Activated B cell treated with CpG ODN at 0.5 μM for 24 hours (primary cell): ENCODE measurements at regions not wholly inside any gene's neighbourhood (a gene's known extent, or its start where the extent isn't known, plus 50 kb on each side); places are given as distances from the start of the nearest gene placed in this dataset.

Experiments
- ATAC-seq: fragments of 200-7000 bp; cut with Tn5 transposase; one replicate; pipeline ENCODE4 v1.10.0; 2021; ENCODE audit warnings: low read depth, mild to moderate bottlenecking, moderate library complexity
- CTCF ChIA-PET: fragments of 350-600 bp; sonication (Branson Sonifier 250); formaldehyde crosslinking; loops from one replicate; lab custom pipeline; 2021; ENCODE audit warnings: antibody characterized with exemption; lab: Charles Lee
- POLR2A ChIA-PET: fragments of 350-600 bp; sonication (Branson Sonifier 250); formaldehyde crosslinking; loops from one replicate; lab custom pipeline; 2021; ENCODE audit warnings: antibody characterized with exemption; lab: Charles Lee
- DNase-seq: peaks from one replicate; pipeline ENCODE4 v3.0.0; 2022
- H3K27ac Mint-ChIP-seq: one replicate; pipeline ENCODE4 v1.8.0; 2020; ENCODE audit warnings: mixed read lengths
- H3K27me3 Mint-ChIP-seq: one replicate; pipeline ENCODE4 v1.8.0; 2021; ENCODE audit warnings: mixed read lengths
- H3K36me3 Mint-ChIP-seq: one replicate; pipeline ENCODE4 v1.8.0; 2021; ENCODE audit warnings: low read depth, mixed read lengths
- H3K4me1 Mint-ChIP-seq: one replicate; pipeline ENCODE4 v1.8.0; 2021; ENCODE audit warnings: mixed read lengths
- H3K4me3 Mint-ChIP-seq: one replicate; pipeline ENCODE4 v1.8.0; 2020; ENCODE audit warnings: mild to moderate bottlenecking, mixed read lengths
- H3K9me3 Mint-ChIP-seq: one replicate; pipeline ENCODE4 v1.8.0; 2020; ENCODE audit warnings: mixed read lengths
- intact Hi-C: fragments of 100-400 bp; cut with micrococcal nuclease; formaldehyde crosslinking; loops from one replicate; pipeline ENCODE4 v1.15.1; 2024
- TF ChIP-seq, protein P1 (sequence below): fragments of 200-600 bp; IDR thresholded peaks from one replicate; pipeline ENCODE4 v1.8.0; 2022; ENCODE audit warnings: antibody characterized with exemption, mild to moderate bottlenecking

DNA sequence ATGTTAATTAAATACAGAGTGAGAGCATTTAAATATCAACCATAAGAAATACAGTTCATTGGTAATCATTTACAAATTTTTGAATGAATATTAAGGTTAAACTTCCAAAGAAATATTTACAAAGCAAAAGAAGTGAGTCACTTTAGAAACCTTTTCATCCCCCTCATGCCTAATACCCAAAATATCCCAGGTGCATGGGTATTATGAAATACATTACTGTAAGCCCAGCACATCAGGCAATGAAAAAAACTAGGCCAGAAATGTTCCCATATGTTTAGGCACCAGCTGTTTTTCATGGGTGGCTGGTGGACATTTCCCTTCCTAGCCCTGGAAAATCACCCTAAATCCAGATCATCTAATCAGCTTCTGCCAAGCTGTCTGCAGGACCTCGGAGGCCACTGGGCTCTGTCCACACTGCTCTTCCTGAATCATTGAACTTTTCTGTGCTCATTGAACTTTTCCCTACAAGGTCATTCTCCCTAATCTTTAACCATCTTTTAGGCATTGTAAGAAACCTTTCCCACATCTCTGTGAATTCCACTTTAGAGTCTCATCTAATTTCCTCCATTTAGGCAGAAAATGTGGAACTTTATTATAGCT lies 145.3 kb upstream of the STXBP5 start:
- intact Hi-C loops, result no loop called here
- Mint-ChIP-seq H3K36me3 (no peaks in the 10 kb centered on the region), H3K4me1 (no peaks in the 10 kb centered on the region), H3K4me3 (no peak overlapping the region), H3K27me3 (no peaks in the 10 kb centered on the region), H3K27ac (no peak overlapping the region), H3K9me3 (no peaks in the 10 kb centered on the region)
- POLR2A ChIA-PET, result no interaction called here
- TF ChIP-seq, protein P1, sequence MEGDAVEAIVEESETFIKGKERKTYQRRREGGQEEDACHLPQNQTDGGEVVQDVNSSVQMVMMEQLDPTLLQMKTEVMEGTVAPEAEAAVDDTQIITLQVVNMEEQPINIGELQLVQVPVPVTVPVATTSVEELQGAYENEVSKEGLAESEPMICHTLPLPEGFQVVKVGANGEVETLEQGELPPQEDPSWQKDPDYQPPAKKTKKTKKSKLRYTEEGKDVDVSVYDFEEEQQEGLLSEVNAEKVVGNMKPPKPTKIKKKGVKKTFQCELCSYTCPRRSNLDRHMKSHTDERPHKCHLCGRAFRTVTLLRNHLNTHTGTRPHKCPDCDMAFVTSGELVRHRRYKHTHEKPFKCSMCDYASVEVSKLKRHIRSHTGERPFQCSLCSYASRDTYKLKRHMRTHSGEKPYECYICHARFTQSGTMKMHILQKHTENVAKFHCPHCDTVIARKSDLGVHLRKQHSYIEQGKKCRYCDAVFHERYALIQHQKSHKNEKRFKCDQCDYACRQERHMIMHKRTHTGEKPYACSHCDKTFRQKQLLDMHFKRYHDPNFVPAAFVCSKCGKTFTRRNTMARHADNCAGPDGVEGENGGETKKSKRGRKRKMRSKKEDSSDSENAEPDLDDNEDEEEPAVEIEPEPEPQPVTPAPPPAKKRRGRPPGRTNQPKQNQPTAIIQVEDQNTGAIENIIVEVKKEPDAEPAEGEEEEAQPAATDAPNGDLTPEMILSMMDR, result no peak
- DNase-seq (no peak), ATAC-seq (no peak)
- CTCF ChIA-PET, result no interaction called here

DNA sequence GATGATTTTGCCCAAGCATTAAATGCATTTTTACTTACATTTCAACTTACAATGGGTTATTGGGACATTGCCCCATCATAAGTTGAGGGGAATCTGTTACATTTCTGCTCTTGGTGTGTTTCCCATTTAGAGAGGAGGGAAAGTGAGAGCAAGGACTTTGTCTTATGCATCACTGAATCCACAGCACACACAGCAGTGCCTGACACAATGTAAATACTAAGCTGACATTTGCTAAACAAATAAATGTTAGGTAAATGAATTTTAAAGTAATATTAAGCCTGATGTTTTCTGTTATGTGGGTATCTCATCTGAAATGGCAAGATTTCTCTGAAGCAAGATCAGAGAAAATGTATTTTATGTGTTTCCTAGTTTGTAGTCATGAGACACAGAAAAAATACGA lies 143.6 kb upstream of the STXBP5 start:
- CTCF ChIA-PET, result no interaction called here
- POLR2A ChIA-PET, result no interaction called here
- no peaks in the 10 kb centered on the region for H3K36me3 Mint-ChIP-seq
- H3K9me3 Mint-ChIP-seq, result no peaks in the 10 kb centered on the region
- DNase-seq (no peak), ATAC-seq (no peak)
- no peaks in the 10 kb centered on the region for H3K27me3 Mint-ChIP-seq
- no peak overlapping the region for H3K4me3 Mint-ChIP-seq
- TF ChIP-seq, protein P1, result no peak
- intact Hi-C loops, result no loop called here
- peaks cover 3% of the 10 kb centered on the region for H3K4me1 Mint-ChIP-seq
- no peak overlapping the region for H3K27ac Mint-ChIP-seq

DNA sequence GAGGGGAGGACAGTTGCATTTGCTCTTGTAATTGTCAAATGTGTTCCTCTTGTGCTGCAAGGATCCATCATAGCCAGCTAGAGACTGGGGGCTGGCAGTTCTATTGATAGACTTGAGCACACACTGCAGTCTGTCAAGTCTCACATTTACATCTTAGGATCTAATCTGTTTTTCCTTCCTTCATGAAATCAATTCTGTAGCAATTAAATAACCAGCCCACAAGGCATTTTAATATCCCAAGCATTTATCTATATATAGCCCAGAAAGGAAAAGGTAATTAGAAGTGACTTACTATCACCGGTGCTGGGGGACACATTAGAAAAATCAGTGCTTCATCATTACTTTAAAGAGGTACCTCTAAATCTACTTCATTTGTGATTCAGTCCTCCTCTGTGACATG lies 143.0 kb upstream of the STXBP5 start:
- Mint-ChIP-seq H3K4me3 (no peak overlapping the region), H3K9me3 (no peaks in the 10 kb centered on the region), H3K36me3 (no peaks in the 10 kb centered on the region), H3K27me3 (no peaks in the 10 kb centered on the region), H3K27ac (no peak overlapping the region), H3K4me1 (peaks cover 3% of the 10 kb centered on the region)
- intact Hi-C loops, result no loop called here
- ATAC-seq (no peak), DNase-seq (no peak)
- POLR2A ChIA-PET, result no interaction called here
- TF ChIP-seq, protein P1, result no peak
- CTCF ChIA-PET, result no interaction called here

DNA sequence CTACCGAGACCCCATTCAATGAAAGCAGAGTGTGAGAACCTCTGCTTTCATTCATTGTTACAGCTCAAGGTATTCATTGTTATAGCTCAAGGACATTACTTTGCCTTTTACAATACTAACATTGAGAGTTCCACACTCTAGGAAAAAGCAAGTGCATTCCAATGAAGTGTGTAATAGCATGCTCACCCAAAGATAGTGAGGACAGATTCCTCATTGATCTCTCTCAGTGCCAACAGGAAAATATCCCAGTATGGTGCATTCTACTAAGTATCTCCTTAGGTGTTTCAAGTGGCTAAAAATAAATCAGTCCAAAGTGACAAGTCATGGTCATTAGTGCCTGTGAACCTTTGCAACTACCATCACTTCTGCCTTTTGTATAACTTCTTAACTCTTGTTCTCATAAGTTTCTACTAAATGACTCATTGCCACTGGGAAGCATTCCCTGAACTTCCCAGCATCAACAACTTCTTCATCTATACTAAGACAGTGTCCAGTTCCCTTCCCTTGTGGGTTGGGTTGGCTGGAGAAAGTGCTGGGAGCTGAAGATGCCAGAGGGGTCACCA lies 140.7 kb upstream of the STXBP5 start:
- Mint-ChIP-seq H3K27me3 (no peaks in the 10 kb centered on the region), H3K9me3 (no peaks in the 10 kb centered on the region), H3K4me3 (no peak overlapping the region), H3K4me1 (peaks cover 3% of the 10 kb centered on the region), H3K27ac (no peak overlapping the region), H3K36me3 (no peaks in the 10 kb centered on the region)
- DNase-seq (no peak), ATAC-seq (no peak)
- CTCF ChIA-PET, result no interaction called here
- POLR2A ChIA-PET, result no interaction called here
- TF ChIP-seq, protein P1, result no peak
- intact Hi-C loops, result no loop called here

DNA sequence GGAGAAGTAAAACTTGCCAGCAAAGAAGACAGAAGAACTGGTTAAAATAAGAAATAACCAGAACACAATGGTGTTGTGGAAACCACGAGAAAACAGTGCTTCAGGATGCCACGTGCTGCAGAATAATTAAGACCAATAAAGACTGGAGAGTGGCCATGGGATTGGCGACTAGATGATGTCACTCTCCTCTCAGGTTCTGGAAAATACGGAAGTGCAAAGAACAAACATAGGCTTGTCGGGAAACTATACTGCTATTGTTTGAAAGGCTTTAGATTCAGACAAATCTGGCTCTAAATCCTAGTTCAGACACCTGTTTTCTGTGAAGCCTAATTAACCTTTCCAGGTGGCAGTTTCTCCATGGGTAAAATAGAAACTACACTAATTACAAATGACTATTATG lies 138.4 kb upstream of the STXBP5 start:
- ChIA-PET POLR2A (no interaction called here), CTCF (no interaction called here)
- no peak overlapping the region for H3K4me3 Mint-ChIP-seq
- TF ChIP-seq, protein P1, result no peak
- no peak overlapping the region for H3K27ac Mint-ChIP-seq
- DNase-seq (no peak), ATAC-seq (no peak)
- peaks cover 3% of the 10 kb centered on the region for H3K4me1 Mint-ChIP-seq
- H3K27me3 Mint-ChIP-seq, result no peaks in the 10 kb centered on the region
- intact Hi-C loops, result no loop called here
- no peaks in the 10 kb centered on the region for H3K36me3 Mint-ChIP-seq
- no peaks in the 10 kb centered on the region for H3K9me3 Mint-ChIP-seq
